OCI-LY7 (cell line): ENCODE measurements at regions not wholly inside any gene's neighbourhood (a gene's known extent, or its start where the extent isn't known, plus 50 kb on each side); places are given as distances from the start of the nearest gene placed in this dataset.

Source experiments
- EZH2phosphoT487 ChIP-seq: fragments of 200-600 bp; sonication (generic); IDR thresholded peaks from 2 replicates; pipeline ENCODE4 v1.6.1; 2018; ENCODE audit warnings: low read depth, borderline replicate concordance, mild to moderate bottlenecking, mixed run types, antibody characterized with exemption, low read length, moderate library complexity, mixed read lengths
- TF ChIP-seq, protein P1 (sequence below): fragments of 200-600 bp; sonication (generic); conservative IDR thresholded peaks from 2 replicates; pipeline ENCODE4 v1.5.1; 2014; ENCODE audit warnings: mild to moderate bottlenecking, antibody characterized with exemption, low read length, moderate library complexity, mixed read lengths

DNA sequence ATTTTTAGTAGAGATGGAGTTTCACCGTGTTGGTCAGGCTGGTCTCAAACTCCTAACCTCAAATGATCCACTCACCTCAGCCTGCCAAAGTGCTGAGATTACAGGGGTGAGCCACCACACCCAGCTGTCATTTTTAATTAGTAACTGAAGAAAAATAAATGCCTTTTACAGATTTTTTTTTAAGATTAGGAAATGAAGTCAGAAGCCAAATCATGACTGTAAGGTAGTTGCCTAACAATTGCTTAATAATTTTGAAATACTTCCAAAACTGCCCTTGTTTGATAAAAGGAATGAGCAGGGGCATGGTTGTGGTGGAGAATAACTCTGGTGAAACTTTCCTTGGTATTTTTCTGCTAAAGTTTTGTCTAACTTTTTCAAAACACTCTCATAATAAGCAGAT, 98.9 kb upstream of the SLC5A12 start:
- TF ChIP-seq, protein P1, sequence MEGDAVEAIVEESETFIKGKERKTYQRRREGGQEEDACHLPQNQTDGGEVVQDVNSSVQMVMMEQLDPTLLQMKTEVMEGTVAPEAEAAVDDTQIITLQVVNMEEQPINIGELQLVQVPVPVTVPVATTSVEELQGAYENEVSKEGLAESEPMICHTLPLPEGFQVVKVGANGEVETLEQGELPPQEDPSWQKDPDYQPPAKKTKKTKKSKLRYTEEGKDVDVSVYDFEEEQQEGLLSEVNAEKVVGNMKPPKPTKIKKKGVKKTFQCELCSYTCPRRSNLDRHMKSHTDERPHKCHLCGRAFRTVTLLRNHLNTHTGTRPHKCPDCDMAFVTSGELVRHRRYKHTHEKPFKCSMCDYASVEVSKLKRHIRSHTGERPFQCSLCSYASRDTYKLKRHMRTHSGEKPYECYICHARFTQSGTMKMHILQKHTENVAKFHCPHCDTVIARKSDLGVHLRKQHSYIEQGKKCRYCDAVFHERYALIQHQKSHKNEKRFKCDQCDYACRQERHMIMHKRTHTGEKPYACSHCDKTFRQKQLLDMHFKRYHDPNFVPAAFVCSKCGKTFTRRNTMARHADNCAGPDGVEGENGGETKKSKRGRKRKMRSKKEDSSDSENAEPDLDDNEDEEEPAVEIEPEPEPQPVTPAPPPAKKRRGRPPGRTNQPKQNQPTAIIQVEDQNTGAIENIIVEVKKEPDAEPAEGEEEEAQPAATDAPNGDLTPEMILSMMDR: no peak
- TF ChIP-seq EZH2phosphoT487: no peak
